ENCODE measurements at regions not wholly inside any gene's neighbourhood (a gene's known extent, or its start where the extent isn't known, plus 50 kb on each side); places are given as distances from the start of the nearest gene placed in this dataset.
"Not testable (repeated sequence)": the region's sequence is repeated elsewhere in the genome, so short reads cannot be mapped to it uniquely, and the experiment has no call there.

GRCh38 chr7:131802195-131802864 lies 245.9 kb upstream of the PODXL start:
- DNase-seq (ENCODE audit: low read depth, low spot score), result no peak

GRCh38 chr7:131800531-131800930 lies 244.1 kb upstream of the PODXL start:
- no peak for DNase-seq (ENCODE audit: low read depth, low spot score)

GRCh38 chr7:131800008-131800407 lies 243.6 kb upstream of the PODXL start:
- DNase-seq (ENCODE audit: low read depth, low spot score), result no peak

- DNase-seq (ENCODE audit: low read depth, low spot score), result no peak
Observed at GRCh38 chr7:131797841-131798240, 241.4 kb upstream of the PODXL start.

GRCh38 chr7:131795400-131795799 lies 239.0 kb upstream of the PODXL start:
- DNase-seq (ENCODE audit: low read depth, low spot score), result no peak

- no peak for DNase-seq (ENCODE audit: low read depth, low spot score)
Observed at GRCh38 chr7:131792311-131792710, 235.9 kb upstream of the PODXL start.

GRCh38 chr7:131787101-131787500 lies 230.7 kb upstream of the PODXL start:
- DNase-seq (ENCODE audit: low read depth, low spot score), result no peak

GRCh38 chr7:131786204-131786603 lies 229.8 kb upstream of the PODXL start:
- DNase-seq (ENCODE audit: low read depth, low spot score), result no peak

GRCh38 chr7:131778601-131779000 lies 222.2 kb upstream of the PODXL start:
- DNase-seq (ENCODE audit: low read depth, low spot score), result no peak

- peak; percentile 1 for DNase-seq (ENCODE audit: low read depth, low spot score)
Observed at GRCh38 chr7:131774419-131775220, 218.2 kb upstream of the PODXL start.

GRCh38 chr7:131773413-131773812 lies 217.0 kb upstream of the PODXL start:
- DNase-seq (ENCODE audit: low read depth, low spot score), result no peak

- DNase-seq (ENCODE audit: low read depth, low spot score), result no peak
Observed at GRCh38 chr7:131769241-131769640, 212.8 kb upstream of the PODXL start.

GRCh38 chr7:131767591-131767990 lies 211.2 kb upstream of the PODXL start:
- no peak for DNase-seq (ENCODE audit: low read depth, low spot score)

GRCh38 chr7:131765575-131765974 lies 209.1 kb upstream of the PODXL start:
- no peak for DNase-seq (ENCODE audit: low read depth, low spot score)

- DNase-seq (ENCODE audit: low read depth, low spot score), result no peak
Observed at GRCh38 chr7:131764143-131764775, 207.8 kb upstream of the PODXL start.

- no peak for DNase-seq (ENCODE audit: low read depth, low spot score)
Observed at GRCh38 chr7:131762753-131763152, 206.3 kb upstream of the PODXL start.

- DNase-seq (ENCODE audit: low read depth, low spot score), result not testable (repeated sequence)
Observed at GRCh38 chr7:131755801-131756200, 199.4 kb upstream of the PODXL start.

- peak; percentile 18 for DNase-seq (ENCODE audit: low read depth, low spot score)
Observed at GRCh38 chr7:131753620-131754222, 197.3 kb upstream of the PODXL start.

- DNase-seq (ENCODE audit: low read depth, low spot score), result no peak
Observed at GRCh38 chr7:131747658-131748232, 191.3 kb upstream of the PODXL start.

GRCh38 chr7:131745390-131746248 lies 189.2 kb upstream of the PODXL start:
- peak; percentile 84 for DNase-seq (ENCODE audit: low read depth, low spot score)

- no peak for DNase-seq (ENCODE audit: low read depth, low spot score)
Observed at GRCh38 chr7:131741446-131741845, 185.0 kb upstream of the PODXL start.
